ENCODE measurements at regions not wholly inside any gene's neighbourhood (a gene's known extent, or its start where the extent isn't known, plus 50 kb on each side); places are given as distances from the start of the nearest gene placed in this dataset.

- TF ChIP-seq POLR2A (IDR thresholded peaks at IDR 0.05) (no peak), CTCF (IDR thresholded peaks at IDR 0.05) (no peak), EP300 (IDR thresholded peaks at IDR 0.05; ENCODE audit: low read depth) (no peak)
Observed at GRCh38 chr18:46310258-46310657, 206.1 kb downstream of the HAUS1 start.
